Loucy (cell line): ENCODE measurements at regions not wholly inside any gene's neighbourhood (a gene's known extent, or its start where the extent isn't known, plus 50 kb on each side); places are given as distances from the start of the nearest gene placed in this dataset.

Experiments
- H2AFZ ChIP-seq: fragments of 200-600 bp; sonication (generic); 2 replicates; pipeline ENCODE4 v1.6.0; 2016; ENCODE audit warnings: antibody characterized with exemption, mild to moderate bottlenecking, low read length, moderate library complexity
- H3F3A ChIP-seq: fragments of 200-600 bp; 2 replicates; pipeline ENCODE4 v1.6.0; 2016; ENCODE audit warnings: antibody characterized with exemption, low read depth, mild to moderate bottlenecking
- H3K27me3 ChIP-seq: fragments of 200-600 bp; sonication (generic); 2 replicates; pipeline ENCODE4 v1.6.1; 2014; ENCODE audit warnings: low read length, mild to moderate bottlenecking; ENCODE audit not compliant: insufficient read depth, poor library complexity, severe bottlenecking
- H3K36me3 ChIP-seq: fragments of 200-600 bp; sonication (generic); 2 replicates; pipeline ENCODE4 v1.6.1; 2016; ENCODE audit warnings: low read length; ENCODE audit not compliant: insufficient read depth
- H3K4me1 ChIP-seq: fragments of 200-600 bp; sonication (generic); 2 replicates; pipeline ENCODE4 v1.5.1; 2014; ENCODE audit warnings: low read length, mild to moderate bottlenecking; ENCODE audit not compliant: insufficient read depth, poor library complexity, severe bottlenecking
- H3K4me2 ChIP-seq: fragments of 200-600 bp; sonication (generic); 2 replicates; pipeline ENCODE4 v1.6.0; 2014; ENCODE audit warnings: antibody characterized with exemption, low read length, low read depth, mild to moderate bottlenecking; ENCODE audit not compliant: poor library complexity, severe bottlenecking
- H3K4me3 ChIP-seq: fragments of 200-600 bp; sonication (generic); 2 replicates; pipeline ENCODE4 v1.5.1; 2014; ENCODE audit warnings: low read length, mild to moderate bottlenecking, mixed read lengths; ENCODE audit not compliant: poor library complexity, severe bottlenecking
- H3K79me2 ChIP-seq: fragments of 200-600 bp; sonication (generic); 2 replicates; pipeline ENCODE4 v1.6.1; 2014; ENCODE audit warnings: low read length; ENCODE audit not compliant: insufficient read depth
- H3K9ac ChIP-seq: fragments of 200-600 bp; sonication (generic); 2 replicates; pipeline ENCODE4 v1.6.0; 2014; ENCODE audit warnings: mild to moderate bottlenecking, low read depth, low read length, moderate library complexity; ENCODE audit not compliant: poor library complexity, severe bottlenecking
- H3K9me2 ChIP-seq: fragments of 200-600 bp; sonication (generic); replicated peaks from 2 replicates; pipeline ENCODE4 v1.6.1; 2016; ENCODE audit warnings: low read depth, low read length, mixed read lengths
- H3K9me3 ChIP-seq: fragments of 200-600 bp; sonication (generic); 2 replicates; pipeline ENCODE4 v1.6.1; 2014; ENCODE audit warnings: mild to moderate bottlenecking, antibody characterized with exemption, low read length, low read depth; ENCODE audit not compliant: insufficient read depth
- H4K20me1 ChIP-seq: fragments of 200-600 bp; sonication (generic); 2 replicates; pipeline ENCODE4 v1.6.0; 2014; ENCODE audit warnings: antibody characterized with exemption, low read length, mild to moderate bottlenecking; ENCODE audit not compliant: insufficient read depth, poor library complexity, severe bottlenecking
- CTCF ChIP-seq: fragments of 200-600 bp; sonication (generic); conservative IDR thresholded peaks from 2 replicates; pipeline ENCODE4 v1.5.1; 2014; ENCODE audit warnings: mild to moderate bottlenecking, antibody characterized with exemption, low read length
- EZH2phosphoT487 ChIP-seq: fragments of 200-600 bp; IDR thresholded peaks from 2 replicates; pipeline ENCODE4 v1.6.1; 2018; ENCODE audit warnings: antibody characterized with exemption, mild to moderate bottlenecking, moderate library complexity, borderline replicate concordance

DNA sequence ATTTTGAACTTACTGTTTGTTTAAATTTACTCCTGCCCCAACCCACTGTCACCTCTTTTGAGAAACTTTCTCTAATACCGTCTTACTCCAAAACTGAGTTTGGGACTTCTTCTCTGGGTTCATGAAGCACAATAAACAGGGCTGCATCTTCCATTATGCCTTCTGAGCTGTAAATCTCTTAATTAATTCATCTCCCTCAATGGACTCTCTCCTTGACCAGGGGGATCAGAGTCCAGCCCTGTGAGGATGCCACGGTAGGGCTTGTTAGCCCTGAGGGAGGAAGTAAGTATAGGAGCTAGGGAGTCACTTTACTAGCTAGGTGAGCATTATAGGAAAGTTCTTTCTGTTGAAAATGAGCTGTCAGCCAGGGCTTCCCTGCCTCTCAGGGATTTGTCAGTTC is 299.3 kb upstream of the SATB1 start:
- peak overlapping the region; percentile 66 for H3K4me2 ChIP-seq
- H3F3A ChIP-seq = no peaks in the 10 kb centered on the region
- H3K4me1 ChIP-seq = peaks cover 36% of the 10 kb centered on the region
- TF ChIP-seq CTCF (no peak), EZH2phosphoT487 (no peak)
- H3K4me3 ChIP-seq = no peak overlapping the region
- H3K9ac ChIP-seq = no peak overlapping the region
- H3K9me3 ChIP-seq = no peaks in the 10 kb centered on the region
- H2AFZ ChIP-seq = no peak overlapping the region
- H3K27me3 ChIP-seq = no peaks in the 10 kb centered on the region
- H4K20me1 ChIP-seq = no peaks in the 10 kb centered on the region
- no peaks in the 10 kb centered on the region for H3K36me3 ChIP-seq
- no peaks in the 10 kb centered on the region for H3K9me2 ChIP-seq
- H3K79me2 ChIP-seq = no peaks in the 10 kb centered on the region

DNA sequence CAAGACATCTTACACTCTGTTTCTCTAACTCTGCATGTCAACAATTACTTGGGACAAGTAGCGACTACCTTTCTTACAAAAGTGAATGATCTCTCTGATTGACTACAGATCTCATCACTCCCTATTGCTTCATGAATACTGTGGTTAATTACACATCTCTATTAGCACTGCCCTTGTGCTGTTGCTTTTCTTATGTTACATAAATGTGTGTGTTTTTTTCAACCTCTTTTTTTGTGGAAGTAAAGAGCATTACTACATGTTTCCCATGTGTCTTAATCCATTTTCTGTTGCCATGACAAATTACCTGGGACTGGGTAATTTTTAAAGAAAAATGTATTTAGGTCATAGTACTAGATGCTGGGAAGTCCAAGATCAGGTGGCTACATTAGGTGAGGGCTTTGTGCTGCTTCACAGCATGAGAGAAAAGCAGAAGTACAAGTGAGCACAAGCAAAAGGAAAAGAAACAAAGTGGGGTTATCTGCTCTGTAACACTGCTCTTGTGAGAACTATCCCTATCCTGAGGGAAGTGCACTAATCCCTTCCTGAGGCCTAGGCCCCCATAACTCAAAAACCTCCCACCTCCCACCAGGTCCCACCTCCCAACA is 298.2 kb upstream of the SATB1 start:
- Histone ChIP-seq H3K4me2 (no peak overlapping the region), H3F3A (no peaks in the 10 kb centered on the region), H3K4me1 (peaks cover 33% of the 10 kb centered on the region), H3K4me3 (no peak overlapping the region), H4K20me1 (no peaks in the 10 kb centered on the region), H3K9me2 (no peaks in the 10 kb centered on the region), H3K27me3 (no peaks in the 10 kb centered on the region), H3K9ac (no peak overlapping the region), H3K79me2 (no peaks in the 10 kb centered on the region), H3K9me3 (no peaks in the 10 kb centered on the region), H2AFZ (no peak overlapping the region), H3K36me3 (no peaks in the 10 kb centered on the region)
- TF ChIP-seq EZH2phosphoT487 (no peak), CTCF (no peak)

GRCh38 chr3:18720543-18720942 is 295.4 kb upstream of the SATB1 start:
- no peak overlapping the region for H3K4me2 ChIP-seq
- H3K27me3 ChIP-seq = no peaks in the 10 kb centered on the region
- H3F3A ChIP-seq = no peaks in the 10 kb centered on the region
- no peaks in the 10 kb centered on the region for H3K9me2 ChIP-seq
- H3K4me1 ChIP-seq = peaks cover 27% of the 10 kb centered on the region
- no peak overlapping the region for H3K9ac ChIP-seq
- H4K20me1 ChIP-seq = no peaks in the 10 kb centered on the region
- H3K9me3 ChIP-seq = no peaks in the 10 kb centered on the region
- H3K36me3 ChIP-seq = no peaks in the 10 kb centered on the region
- H2AFZ ChIP-seq = no peak overlapping the region
- no peaks in the 10 kb centered on the region for H3K79me2 ChIP-seq
- no peak overlapping the region for H3K4me3 ChIP-seq
- TF ChIP-seq EZH2phosphoT487 = no peak
- no peak for TF ChIP-seq CTCF
